ENCODE measurements at regions not wholly inside any gene's neighbourhood (a gene's known extent, or its start where the extent isn't known, plus 50 kb on each side); places are given as distances from the start of the nearest gene placed in this dataset.

DNA sequence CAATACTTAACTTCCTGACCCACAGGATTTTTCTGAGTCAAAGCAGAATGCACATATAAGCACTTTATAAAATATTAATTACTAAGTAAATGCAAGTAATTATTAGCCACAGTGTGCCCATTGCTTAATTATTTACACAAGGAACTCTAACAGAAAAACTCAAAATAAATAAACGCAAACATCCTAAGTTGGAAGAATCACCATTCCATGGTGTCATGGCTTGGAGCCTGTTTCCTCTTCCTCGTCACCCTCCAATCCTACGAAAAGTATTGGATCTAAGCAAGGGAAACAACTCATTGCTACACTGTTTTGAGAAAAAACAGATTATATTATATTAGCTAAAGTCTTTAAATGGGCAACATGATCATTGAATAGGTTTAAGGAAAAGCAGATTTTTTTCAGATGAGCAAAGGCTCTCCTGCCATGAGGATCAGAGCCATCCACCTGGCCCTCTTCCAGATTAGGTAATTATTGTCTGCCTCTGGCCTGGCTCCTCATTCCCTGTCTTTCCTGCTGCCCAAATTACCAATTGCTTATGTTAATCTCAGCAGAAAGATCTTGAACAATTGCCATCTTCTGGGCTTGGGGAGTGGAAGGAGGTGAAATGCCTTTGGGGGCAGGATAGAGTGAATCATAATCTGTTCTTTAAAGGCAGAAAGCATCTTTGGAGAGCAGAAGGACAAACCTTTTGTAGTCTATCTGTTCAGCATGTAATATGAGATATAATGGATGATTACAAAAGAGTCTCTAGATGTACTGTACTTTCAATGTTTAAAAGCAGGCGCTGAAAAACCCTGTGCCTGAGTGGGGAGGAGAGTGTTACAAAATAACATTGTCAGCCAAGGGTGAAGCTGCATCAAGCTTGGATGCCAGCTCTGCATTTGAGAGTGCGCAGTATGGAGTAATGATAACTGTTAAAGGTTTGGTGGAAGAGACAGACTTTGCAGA, 121.2 kb downstream of the DUSP10 start:
- TF ChIP-seq GATA3 (IDR thresholded peaks at IDR 0.05; ENCODE audit: low read depth, low read length) (no peak), GATA2 (IDR thresholded peaks at IDR 0.05; ENCODE audit: low read depth, low read length) (peak; percentile 62)

DNA sequence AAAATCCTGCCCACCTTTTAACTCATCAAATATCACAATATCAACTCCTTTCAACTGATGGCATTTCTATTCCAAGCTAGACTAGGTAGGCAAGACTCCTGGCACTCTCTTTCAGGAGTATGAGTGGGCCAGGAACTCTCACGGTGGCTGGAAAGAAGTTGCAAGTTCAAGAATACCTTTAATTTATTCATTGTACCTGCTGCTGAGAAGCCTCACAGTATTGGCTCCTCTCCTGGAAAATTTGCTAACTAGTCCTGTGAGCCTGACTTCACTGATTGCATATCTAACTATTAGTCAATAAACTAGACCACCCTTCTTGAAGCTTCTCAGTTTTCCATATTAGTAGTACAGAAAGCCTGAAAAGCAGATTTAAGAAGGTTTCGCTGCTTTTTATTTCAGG, 120.2 kb downstream of the DUSP10 start:
- TF ChIP-seq GATA3 (IDR thresholded peaks at IDR 0.05; ENCODE audit: low read depth, low read length) (no peak), GATA2 (IDR thresholded peaks at IDR 0.05; ENCODE audit: low read depth, low read length) (no peak)

DNA sequence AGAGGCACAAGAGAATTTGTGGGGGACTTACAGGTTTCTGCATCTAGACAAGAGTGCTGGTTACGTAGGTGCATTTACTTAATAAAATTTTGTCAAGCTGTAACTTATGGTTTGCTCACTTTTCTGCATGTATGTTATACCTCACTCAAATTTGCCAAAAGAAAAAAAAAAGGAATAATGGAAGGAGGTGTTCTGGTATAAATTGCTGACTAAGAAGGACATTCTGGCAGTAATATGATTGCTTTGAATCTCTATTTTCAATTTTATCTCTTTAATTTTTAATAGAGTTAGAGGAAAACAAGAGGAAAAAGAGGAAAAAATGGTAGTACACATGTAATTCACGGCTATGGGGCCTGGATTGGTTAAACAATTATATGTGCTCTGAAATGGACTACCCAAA, 119.5 kb downstream of the DUSP10 start:
- TF ChIP-seq GATA2 (IDR thresholded peaks at IDR 0.05; ENCODE audit: low read depth, low read length) (no peak), GATA3 (IDR thresholded peaks at IDR 0.05; ENCODE audit: low read depth, low read length) (no peak)

GRCh38 chr1:221625026-221625425, 116.9 kb downstream of the DUSP10 start:
- TF ChIP-seq GATA2 (IDR thresholded peaks at IDR 0.05; ENCODE audit: low read depth, low read length) (no peak), GATA3 (IDR thresholded peaks at IDR 0.05; ENCODE audit: low read depth, low read length) (no peak)

DNA sequence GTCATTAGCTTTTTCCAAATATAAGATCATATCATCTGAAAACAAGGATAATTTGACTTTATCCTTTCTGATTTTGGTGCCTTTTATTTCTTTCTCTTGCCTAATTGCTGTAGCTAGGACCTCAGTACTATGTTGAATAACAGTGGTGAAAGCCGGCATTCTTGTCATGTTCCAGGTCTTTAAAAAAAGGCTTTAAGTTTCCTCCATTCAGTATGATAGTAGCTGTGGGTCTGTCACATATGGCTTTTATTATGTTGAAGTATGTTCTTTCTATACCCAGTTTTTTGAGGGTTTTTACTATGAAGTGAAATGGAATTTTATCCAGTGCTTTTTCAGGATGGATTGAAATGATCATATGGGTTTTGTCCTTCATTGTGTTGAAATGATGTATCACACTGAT, 115.8 kb downstream of the DUSP10 start:
- no peak for TF ChIP-seq GATA3 (IDR thresholded peaks at IDR 0.05; ENCODE audit: low read depth, low read length)
- TF ChIP-seq GATA2 (IDR thresholded peaks at IDR 0.05; ENCODE audit: low read depth, low read length) = no peak

DNA sequence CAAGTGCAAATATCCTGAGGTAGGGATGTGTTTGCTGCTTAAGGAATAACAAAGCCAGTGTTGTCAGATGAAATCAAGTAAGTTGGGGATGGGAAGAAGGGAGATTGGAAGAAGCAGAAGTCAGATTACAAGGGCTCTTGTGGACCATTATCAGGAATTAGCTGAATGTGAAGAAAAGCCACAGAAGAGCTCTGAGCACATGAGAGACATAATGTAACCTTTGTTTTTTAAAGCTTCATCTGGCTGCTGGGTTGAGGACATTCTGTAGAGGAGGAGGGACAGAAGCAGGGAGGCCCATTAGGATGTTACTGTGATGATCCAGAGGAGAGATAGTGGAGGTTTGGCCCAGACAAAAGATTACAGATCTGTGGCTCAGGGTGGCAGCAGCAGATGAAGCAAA, 111.7 kb downstream of the DUSP10 start:
- TF ChIP-seq GATA2 (IDR thresholded peaks at IDR 0.05; ENCODE audit: low read depth, low read length) = 0 out of 2 replicates have a peak, but pooled peaks have one; percentile 13
- TF ChIP-seq GATA3 (IDR thresholded peaks at IDR 0.05; ENCODE audit: low read depth, low read length) = no peak

- no peak for TF ChIP-seq GATA3 (IDR thresholded peaks at IDR 0.05; ENCODE audit: low read depth, low read length)
- TF ChIP-seq GATA2 (IDR thresholded peaks at IDR 0.05; ENCODE audit: low read depth, low read length) = no peak
Measured at GRCh38 chr1:221631556-221631955, 110.3 kb downstream of the DUSP10 start.

DNA sequence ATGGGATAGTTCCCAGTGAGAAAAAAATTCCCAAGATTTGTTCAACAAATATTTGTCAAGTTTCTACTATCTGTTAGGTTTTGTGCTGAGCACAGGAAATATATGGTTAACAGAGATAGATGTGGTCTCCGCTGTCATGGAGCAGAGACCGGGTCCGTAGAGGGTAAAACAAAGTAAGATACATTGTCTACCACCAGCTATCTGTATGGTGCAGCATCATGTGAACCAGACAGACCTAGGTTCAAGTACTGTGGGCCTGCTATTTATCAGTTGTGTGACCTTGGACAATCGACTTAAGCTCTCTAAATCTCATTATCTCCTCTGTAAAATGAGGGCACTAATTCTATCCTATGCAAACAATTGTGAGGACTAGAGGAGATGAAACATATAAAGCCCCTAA, 109.8 kb downstream of the DUSP10 start:
- TF ChIP-seq GATA2 (IDR thresholded peaks at IDR 0.05; ENCODE audit: low read depth, low read length) (no peak), GATA3 (IDR thresholded peaks at IDR 0.05; ENCODE audit: low read depth, low read length) (no peak)

DNA sequence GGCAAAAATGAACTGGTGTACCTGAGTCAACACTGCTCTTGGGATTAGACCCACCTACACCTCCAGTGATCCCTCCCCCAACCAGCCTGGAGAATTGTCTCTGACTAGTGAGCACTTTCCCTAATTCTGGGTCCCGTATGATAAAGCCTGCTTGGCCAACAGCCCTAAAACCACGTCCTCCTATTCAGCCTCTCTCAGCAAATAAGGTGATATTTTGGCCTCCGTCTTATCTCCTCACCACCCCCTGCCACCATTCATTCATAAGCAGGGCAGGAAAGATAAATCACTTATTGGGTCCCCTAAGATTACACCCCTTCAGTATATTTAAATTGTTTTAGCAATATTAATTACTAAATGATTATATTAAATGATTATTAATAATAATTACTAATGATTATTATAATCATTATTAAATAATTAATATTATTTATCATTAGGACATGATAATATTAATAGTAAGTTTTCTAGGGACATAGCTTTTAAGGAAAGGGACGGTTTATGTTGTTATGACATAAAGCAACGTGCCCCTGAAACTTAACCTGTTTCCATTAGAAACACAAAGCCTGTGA, 108.0 kb downstream of the DUSP10 start:
- TF ChIP-seq GATA2 (IDR thresholded peaks at IDR 0.05; ENCODE audit: low read depth, low read length) (no peak), GATA3 (IDR thresholded peaks at IDR 0.05; ENCODE audit: low read depth, low read length) (no peak)

GRCh38 chr1:221634606-221635005, 107.3 kb downstream of the DUSP10 start:
- no peak for TF ChIP-seq GATA3 (IDR thresholded peaks at IDR 0.05; ENCODE audit: low read depth, low read length)
- no peak for TF ChIP-seq GATA2 (IDR thresholded peaks at IDR 0.05; ENCODE audit: low read depth, low read length)

GRCh38 chr1:221635305-221635704, 106.6 kb downstream of the DUSP10 start:
- no peak for TF ChIP-seq GATA3 (IDR thresholded peaks at IDR 0.05; ENCODE audit: low read depth, low read length)
- TF ChIP-seq GATA2 (IDR thresholded peaks at IDR 0.05; ENCODE audit: low read depth, low read length) = no peak; the same call in 1 of the 2 replicates

DNA sequence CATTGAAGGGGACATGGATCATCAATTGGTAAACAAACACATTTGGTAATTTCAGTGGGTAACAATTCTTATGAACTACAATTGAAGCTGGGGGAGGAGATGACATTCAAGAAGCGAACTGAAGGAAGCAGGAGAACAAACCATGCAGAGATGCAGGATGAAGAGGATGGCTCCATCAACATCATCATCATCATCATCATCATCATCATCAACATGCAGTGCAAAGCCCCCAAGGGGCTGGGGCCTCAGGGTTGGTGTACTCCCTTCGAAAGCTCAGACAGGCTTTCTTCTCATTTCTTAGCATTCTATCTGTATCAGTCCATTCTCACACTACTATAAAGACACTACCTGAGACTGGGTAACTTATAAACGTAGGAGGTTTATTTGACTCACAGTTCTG, 105.8 kb downstream of the DUSP10 start:
- no peak for TF ChIP-seq GATA2 (IDR thresholded peaks at IDR 0.05; ENCODE audit: low read depth, low read length)
- no peak for TF ChIP-seq GATA3 (IDR thresholded peaks at IDR 0.05; ENCODE audit: low read depth, low read length)

DNA sequence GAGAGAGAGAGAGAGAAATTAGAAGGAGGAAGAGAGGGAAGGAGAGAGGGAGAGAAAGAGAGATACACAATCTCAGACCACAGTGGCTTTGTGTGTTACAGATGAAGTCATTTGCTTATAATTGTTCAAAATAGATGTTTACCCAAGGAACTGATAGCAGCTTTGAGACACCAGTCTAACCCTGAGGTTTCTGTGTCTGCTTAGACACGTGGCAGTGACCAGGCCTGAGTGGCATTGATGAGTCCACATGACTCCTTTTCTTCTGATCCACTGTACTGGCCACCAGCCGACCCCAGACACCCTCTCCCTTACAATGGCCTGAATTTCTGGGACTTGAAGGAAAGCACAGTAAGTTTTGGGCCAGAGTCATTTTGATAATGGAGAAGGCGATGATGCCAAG, 104.9 kb downstream of the DUSP10 start:
- no peak for TF ChIP-seq GATA3 (IDR thresholded peaks at IDR 0.05; ENCODE audit: low read depth, low read length)
- TF ChIP-seq GATA2 (IDR thresholded peaks at IDR 0.05; ENCODE audit: low read depth, low read length) = no peak

- no peak for TF ChIP-seq GATA3 (IDR thresholded peaks at IDR 0.05; ENCODE audit: low read depth, low read length)
Measured at GRCh38 chr1:221637641-221638041, 104.2 kb downstream of the DUSP10 start.

DNA sequence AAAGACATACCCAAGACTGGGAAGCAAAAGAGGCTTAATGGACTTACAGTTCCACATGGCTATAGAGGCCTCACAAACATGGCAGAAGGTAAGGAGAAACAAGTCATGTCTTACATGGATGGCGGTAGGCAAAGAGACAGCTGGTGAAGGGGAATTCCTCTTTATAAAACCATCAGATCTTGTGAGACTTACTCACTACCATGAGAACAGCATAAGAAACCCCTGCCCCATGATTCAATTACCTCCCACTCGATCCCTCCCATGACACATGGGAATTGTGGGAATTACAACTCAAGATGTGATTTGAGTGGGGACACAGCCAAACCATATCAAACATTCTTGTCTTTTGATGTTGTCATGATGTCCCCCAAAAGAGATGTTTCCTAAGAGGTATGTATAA, 103.3 kb downstream of the DUSP10 start:
- TF ChIP-seq GATA3 (IDR thresholded peaks at IDR 0.05; ENCODE audit: low read depth, low read length) (no peak), GATA2 (IDR thresholded peaks at IDR 0.05; ENCODE audit: low read depth, low read length) (no peak)

Data from SH-SY5Y (cell line).